NCI-H510A (cell line): ENCODE measurements at regions not wholly inside any gene's neighbourhood (a gene's known extent, or its start where the extent isn't known, plus 50 kb on each side); places are given as distances from the start of the nearest gene placed in this dataset.
A peak's percentile ranks its signal among the peaks of the same experiment; 100 is the strongest.

Experiments used
- DNase-seq: peaks from one replicate; lab custom pipeline; 2025; lab: John Stamatoyannopoulos, UW

GRCh38 chr7:31398815-31399214 lies 58.3 kb upstream of the NEUROD6 start:
- DNase-seq = no peak

- no peak for DNase-seq
These were observed 66.7 kb upstream of the NEUROD6 start for GRCh38 chr7:31407178-31407676.

- no peak for DNase-seq
These were observed 67.7 kb upstream of the NEUROD6 start for GRCh38 chr7:31408140-31408729.

- no peak for DNase-seq
These were observed 69.7 kb upstream of the NEUROD6 start for GRCh38 chr7:31410265-31410664.

- no peak for DNase-seq
These were observed 70.9 kb upstream of the NEUROD6 start for GRCh38 chr7:31411416-31411815.

GRCh38 chr7:31413766-31414165 lies 73.2 kb upstream of the NEUROD6 start:
- no peak for DNase-seq

GRCh38 chr7:31416381-31416870 lies 75.9 kb upstream of the NEUROD6 start:
- DNase-seq = no peak

GRCh38 chr7:31418928-31419327 lies 78.4 kb upstream of the NEUROD6 start:
- DNase-seq = no peak

- no peak for DNase-seq
These were observed 79.1 kb upstream of the NEUROD6 start for GRCh38 chr7:31419505-31420055.

- DNase-seq = no peak
These were observed 80.4 kb upstream of the NEUROD6 start for GRCh38 chr7:31420948-31421347.

- no peak for DNase-seq
These were observed 81.1 kb upstream of the NEUROD6 start for GRCh38 chr7:31421607-31422006.

GRCh38 chr7:31423994-31424393 lies 83.5 kb upstream of the NEUROD6 start:
- no peak for DNase-seq

GRCh38 chr7:31432176-31432575 lies 81.7 kb upstream of the ITPRID1 start:
- DNase-seq = no peak

- no peak for DNase-seq
These were observed 81.0 kb upstream of the ITPRID1 start for GRCh38 chr7:31432836-31433340.

GRCh38 chr7:31437250-31437865 lies 76.5 kb upstream of the ITPRID1 start:
- DNase-seq = peak; percentile 5

GRCh38 chr7:31439165-31439564 lies 74.7 kb upstream of the ITPRID1 start:
- no peak for DNase-seq

GRCh38 chr7:31440511-31440910 lies 73.4 kb upstream of the ITPRID1 start:
- no peak for DNase-seq

- no peak for DNase-seq
These were observed 71.3 kb upstream of the ITPRID1 start for GRCh38 chr7:31442626-31443025.

- DNase-seq = no peak
These were observed 70.4 kb upstream of the ITPRID1 start for GRCh38 chr7:31443457-31443856.

- no peak for DNase-seq
These were observed 69.7 kb upstream of the ITPRID1 start for GRCh38 chr7:31444196-31444595.

- no peak for DNase-seq
These were observed 68.1 kb upstream of the ITPRID1 start for GRCh38 chr7:31445686-31446355.

- no peak for DNase-seq
These were observed 65.2 kb upstream of the ITPRID1 start for GRCh38 chr7:31448649-31449048.

GRCh38 chr7:31455844-31456243 lies 58.0 kb upstream of the ITPRID1 start:
- DNase-seq = no peak
